ENCODE measurements at regions not wholly inside any gene's neighbourhood (a gene's known extent, or its start where the extent isn't known, plus 50 kb on each side); places are given as distances from the start of the nearest gene placed in this dataset.

GRCh38 chr5:167880420-167880819 lies 411.0 kb upstream of the WWC1 start:
- no peak for DNase-seq
- in situ Hi-C loops (cut with MboI; ENCODE audit: low pct_unique_long_range_greater_than_20kb, low sequenced_read_pairs), result no loop called here

GRCh38 chr5:167881041-167881440 lies 410.4 kb upstream of the WWC1 start:
- no peak for DNase-seq
- in situ Hi-C loops (cut with MboI; ENCODE audit: low pct_unique_long_range_greater_than_20kb, low sequenced_read_pairs), result no loop called here

- DNase-seq, result no peak
- in situ Hi-C loops (cut with MboI; ENCODE audit: low pct_unique_long_range_greater_than_20kb, low sequenced_read_pairs), result no loop called here
These were observed 405.2 kb upstream of the WWC1 start for GRCh38 chr5:167886196-167886595.

DNA sequence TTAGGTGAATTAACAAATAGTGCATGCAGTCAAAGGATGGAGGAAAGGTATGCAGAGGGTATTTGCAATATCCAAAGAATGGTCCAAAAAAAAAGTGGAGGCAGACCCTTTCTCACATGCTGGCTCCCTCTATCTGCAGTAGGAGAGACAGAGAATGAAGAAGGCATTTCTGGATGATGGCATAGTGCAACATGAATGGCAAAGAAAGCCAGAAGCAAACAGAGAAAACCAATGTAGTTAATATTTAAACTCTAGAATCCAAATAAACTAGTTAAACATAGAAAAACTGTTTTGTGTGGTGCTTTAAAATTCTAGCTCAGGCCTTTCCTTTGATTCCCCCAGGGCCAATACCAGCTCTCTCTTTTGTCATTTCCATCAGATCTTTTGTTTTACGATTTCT lies 403.1 kb upstream of the WWC1 start:
- no peak for DNase-seq
- in situ Hi-C loops (cut with MboI; ENCODE audit: low pct_unique_long_range_greater_than_20kb, low sequenced_read_pairs), result no loop called here

GRCh38 chr5:167889276-167889675 lies 402.2 kb upstream of the WWC1 start:
- in situ Hi-C loops (cut with MboI; ENCODE audit: low pct_unique_long_range_greater_than_20kb, low sequenced_read_pairs), result no loop called here
- no peak for DNase-seq

DNA sequence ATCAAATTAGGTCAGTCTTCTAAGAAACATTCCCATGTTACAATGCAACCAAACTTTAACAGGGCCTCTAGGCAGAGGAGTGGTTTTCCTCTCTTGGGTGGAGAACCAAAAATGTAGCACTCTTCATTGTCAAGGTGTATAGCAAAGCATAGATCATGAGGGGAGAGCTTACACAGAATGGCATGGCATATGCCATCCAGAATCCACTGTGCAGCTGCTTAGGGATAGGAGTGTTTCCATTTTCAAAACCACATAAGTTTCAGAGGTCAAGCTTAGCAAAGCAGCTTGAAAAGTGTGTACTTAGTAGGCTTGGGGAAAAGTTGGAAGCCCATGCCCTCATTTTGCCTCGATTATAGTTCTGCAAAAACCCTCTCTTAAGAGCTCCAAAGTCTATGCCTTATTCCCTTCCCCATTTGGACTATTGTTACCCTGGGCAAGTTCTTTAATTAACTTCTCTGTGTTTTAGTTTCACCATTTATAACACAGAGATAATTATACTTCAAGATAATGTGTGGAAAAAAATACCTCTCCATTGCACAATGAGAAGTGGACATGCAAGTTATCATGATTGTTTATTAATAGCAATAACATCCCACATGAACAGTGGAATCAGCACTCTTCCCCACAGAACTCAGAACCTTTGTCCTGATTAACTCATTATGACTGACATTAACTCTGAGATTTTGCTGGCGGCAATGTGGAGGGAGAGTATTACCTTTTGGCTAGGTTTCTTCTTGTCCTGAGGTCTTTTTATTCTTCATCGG lies 398.9 kb upstream of the WWC1 start:
- in situ Hi-C loops (cut with MboI; ENCODE audit: low pct_unique_long_range_greater_than_20kb, low sequenced_read_pairs), result no loop called here
- no peak for DNase-seq

- in situ Hi-C loops (cut with MboI; ENCODE audit: low pct_unique_long_range_greater_than_20kb, low sequenced_read_pairs), result no loop called here
- DNase-seq, result no peak
These were observed 398.2 kb upstream of the WWC1 start for GRCh38 chr5:167893271-167893670.

- no peak for DNase-seq
- in situ Hi-C loops (cut with MboI; ENCODE audit: low pct_unique_long_range_greater_than_20kb, low sequenced_read_pairs), result no loop called here
These were observed 396.6 kb upstream of the WWC1 start for GRCh38 chr5:167894631-167895472.

DNA sequence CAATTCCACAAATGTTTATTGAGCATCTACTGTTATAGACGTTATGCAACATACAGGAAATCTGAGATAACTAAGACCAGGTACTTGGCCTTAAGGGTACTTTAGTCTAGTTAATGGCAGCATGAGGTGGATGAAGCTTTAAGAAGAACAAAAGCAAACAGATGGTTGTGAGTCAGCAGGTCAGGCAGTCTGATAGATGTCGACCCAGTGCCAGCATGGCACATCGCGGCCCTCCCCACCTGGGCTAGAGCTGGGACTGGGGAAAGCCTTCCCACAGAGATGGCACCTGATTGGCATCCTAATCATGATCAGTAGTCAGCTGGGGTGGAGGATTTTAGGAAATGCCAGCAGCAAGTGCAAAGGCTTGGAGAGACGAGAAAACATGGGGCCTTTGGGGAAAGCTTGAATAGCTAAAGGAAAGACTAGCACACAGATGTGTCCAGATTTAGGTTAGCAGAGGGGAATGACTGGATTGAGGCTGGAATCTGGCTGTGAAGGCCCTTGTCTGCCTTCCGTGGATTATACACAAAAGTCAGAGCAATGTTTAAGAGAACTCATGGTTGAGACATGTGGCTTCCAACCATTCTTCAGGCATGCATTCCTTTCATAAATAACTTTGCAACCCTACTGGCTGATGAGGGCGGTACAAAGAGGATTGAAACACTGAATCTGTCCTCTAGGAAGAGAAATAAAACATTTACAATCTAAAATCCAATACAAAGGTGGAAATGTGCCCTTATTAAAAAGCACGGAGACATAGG lies 395.4 kb upstream of the WWC1 start:
- DNase-seq, result no peak
- in situ Hi-C loops (cut with MboI; ENCODE audit: low pct_unique_long_range_greater_than_20kb, low sequenced_read_pairs), result no loop called here

DNA sequence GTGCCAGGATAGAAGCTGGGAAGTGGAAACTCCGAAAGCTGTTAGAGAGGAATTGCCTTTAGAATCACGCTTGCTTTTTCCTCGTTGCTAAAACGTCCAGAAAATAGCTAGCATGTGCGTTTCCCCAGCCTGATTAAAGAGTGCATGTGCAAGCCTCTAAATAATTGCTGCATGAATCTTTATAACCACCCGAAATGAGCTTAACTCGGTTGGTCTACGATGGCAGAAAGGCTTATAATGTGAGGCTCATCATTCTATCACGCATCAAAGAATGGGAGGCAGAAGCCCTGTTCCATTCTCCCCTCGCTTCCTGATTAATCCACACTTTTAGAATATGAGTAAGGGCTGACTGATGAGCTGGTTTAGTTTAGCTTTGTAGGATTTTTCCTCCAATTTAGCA lies 394.6 kb upstream of the WWC1 start:
- no peak for DNase-seq
- in situ Hi-C loops (cut with MboI; ENCODE audit: low pct_unique_long_range_greater_than_20kb, low sequenced_read_pairs), result no loop called here

DNA sequence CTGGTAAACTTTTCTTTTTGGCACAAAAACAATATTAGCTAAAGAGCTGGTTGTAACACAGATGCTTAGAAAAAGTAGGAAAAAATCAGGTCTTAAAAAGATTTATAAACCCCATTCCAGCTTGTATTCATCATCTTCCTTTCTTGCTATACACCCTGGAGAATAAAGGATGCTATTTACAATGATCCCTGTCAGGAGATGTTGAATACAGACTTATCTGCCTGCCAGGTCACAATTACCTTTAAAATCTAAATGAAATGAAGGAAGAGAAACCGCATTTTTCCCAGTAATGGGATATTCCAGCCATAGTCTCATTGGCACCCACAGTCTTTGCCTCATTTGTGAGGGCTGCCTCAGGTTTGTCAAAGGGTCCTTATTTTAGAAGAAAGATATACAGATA lies 394.1 kb upstream of the WWC1 start:
- no peak for DNase-seq
- in situ Hi-C loops (cut with MboI; ENCODE audit: low pct_unique_long_range_greater_than_20kb, low sequenced_read_pairs), result no loop called here

DNA sequence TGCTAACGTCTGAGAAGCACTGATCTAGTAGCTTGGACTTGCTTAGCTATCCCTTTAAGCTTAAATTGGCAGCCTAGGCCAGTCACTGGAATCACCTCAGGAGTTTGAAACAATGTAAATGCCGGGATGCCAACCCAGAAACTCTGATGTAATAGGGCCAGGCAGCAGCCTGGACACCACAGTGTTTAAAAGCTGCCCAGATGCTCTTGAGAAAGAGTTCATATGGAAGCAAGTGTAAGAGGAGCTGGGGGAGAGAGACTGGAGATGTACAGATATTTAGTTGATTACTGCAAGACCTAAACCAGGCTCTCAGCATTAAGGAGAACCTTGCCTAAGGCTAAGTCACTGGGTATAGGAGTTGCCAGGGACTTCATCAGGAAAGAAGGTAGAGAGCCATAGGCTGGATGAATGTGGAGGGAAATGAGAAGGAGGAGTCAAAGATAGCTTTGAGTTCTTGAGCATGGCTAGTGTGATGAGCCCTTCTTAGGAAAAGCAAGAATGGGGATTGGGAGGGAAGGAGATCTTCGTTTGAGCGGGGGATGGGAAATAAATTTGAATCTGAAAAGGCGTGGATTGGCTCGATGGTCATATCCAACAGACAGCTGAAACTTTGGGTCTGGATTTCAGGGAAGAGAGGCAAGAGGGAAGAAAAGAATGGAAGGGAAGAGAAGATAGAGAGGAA lies 392.9 kb upstream of the WWC1 start:
- in situ Hi-C loops (cut with MboI; ENCODE audit: low pct_unique_long_range_greater_than_20kb, low sequenced_read_pairs), result no loop called here
- DNase-seq, result no peak

DNA sequence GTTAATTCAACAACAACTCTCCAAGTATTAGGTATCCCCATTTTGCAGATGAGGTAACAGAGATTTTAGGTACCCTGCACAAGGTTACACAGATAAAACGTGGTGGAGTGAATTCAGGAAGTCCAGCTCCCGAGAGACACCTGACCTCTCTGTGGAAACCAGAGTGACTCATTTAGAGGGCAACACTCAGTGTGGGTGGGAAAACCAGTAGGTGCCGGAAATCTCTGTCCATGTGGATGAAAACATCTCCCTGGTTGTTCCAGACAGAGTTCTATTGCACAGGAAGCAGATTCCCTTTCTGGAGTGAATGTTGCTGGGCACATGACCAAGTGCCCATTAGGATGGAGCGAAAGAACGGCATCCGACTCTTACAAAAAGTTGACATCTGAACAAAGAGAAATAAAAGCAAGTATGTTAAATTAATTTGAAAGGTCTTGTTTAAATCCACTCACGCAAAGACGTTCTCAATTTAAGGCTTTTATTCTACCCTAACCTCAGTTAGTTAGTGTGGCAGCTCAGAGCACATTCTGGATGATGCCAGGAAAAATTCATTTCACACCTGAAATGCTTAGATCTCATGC lies 391.9 kb upstream of the WWC1 start:
- DNase-seq, result no peak

DNA sequence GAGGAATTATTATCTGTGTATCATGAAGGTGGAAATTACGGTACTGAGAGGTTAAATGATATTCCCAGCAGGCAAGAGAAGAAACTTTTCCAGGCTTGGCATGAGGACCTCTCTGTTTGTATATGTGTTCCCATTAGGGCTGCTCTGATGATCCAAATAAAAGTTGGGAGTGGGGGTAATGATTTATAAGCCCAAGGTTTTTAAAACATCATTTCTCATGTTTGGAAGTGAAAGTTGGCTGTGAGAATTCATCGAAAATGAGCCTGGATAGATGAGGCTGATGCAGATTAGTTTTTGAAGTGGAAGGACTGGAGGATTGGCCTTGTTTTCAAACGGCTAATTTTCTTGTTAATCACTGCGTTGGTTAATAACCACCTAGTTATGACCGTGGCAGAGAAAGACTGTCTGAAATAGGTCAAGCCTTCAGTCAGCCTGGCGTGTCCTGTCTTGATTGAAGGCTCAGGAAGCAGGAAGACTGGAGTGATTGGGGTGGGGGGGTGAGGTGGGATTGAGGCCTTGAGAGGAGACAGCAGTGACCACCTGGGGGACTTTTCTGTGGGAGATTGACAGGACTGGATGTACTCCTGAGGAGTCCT lies 391.0 kb upstream of the WWC1 start:
- no peak for DNase-seq
- in situ Hi-C loops (cut with MboI; ENCODE audit: low pct_unique_long_range_greater_than_20kb, low sequenced_read_pairs), result no loop called here

More for the DNA sequence above, 391.9 kb upstream of the WWC1 start:
- in situ Hi-C loops (cut with MboI; ENCODE audit: low pct_unique_long_range_greater_than_20kb, low sequenced_read_pairs), result no loop called here

GRCh38 chr5:167902298-167902697 lies 389.1 kb upstream of the WWC1 start:
- in situ Hi-C loops (cut with MboI; ENCODE audit: low pct_unique_long_range_greater_than_20kb, low sequenced_read_pairs), result no loop called here
- no peak for DNase-seq

- in situ Hi-C loops (cut with MboI; ENCODE audit: low pct_unique_long_range_greater_than_20kb, low sequenced_read_pairs), result no loop called here
- DNase-seq, result no peak
These were observed 388.2 kb upstream of the WWC1 start for GRCh38 chr5:167903243-167903642.

DNA sequence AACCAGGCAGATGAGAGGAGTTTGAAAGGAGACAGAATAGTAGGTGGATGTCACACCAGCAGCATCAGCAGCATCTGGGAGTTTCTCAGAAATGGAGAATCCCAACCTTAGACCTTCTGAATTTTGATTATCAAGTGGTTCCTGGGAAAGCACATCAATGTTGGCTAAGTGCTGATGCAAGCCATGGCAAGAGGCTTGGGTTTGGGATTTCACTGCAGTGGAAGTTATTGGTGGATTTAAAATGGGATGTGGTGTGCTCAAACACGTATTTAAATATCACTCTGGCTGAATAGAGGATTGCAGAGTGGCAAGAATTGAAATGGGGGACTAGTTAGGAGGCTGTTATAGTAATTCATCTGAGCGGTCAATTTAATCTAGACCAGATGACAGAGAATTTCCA lies 387.8 kb upstream of the WWC1 start:
- in situ Hi-C loops (cut with MboI; ENCODE audit: low pct_unique_long_range_greater_than_20kb, low sequenced_read_pairs), result no loop called here
- DNase-seq, result no peak

DNA sequence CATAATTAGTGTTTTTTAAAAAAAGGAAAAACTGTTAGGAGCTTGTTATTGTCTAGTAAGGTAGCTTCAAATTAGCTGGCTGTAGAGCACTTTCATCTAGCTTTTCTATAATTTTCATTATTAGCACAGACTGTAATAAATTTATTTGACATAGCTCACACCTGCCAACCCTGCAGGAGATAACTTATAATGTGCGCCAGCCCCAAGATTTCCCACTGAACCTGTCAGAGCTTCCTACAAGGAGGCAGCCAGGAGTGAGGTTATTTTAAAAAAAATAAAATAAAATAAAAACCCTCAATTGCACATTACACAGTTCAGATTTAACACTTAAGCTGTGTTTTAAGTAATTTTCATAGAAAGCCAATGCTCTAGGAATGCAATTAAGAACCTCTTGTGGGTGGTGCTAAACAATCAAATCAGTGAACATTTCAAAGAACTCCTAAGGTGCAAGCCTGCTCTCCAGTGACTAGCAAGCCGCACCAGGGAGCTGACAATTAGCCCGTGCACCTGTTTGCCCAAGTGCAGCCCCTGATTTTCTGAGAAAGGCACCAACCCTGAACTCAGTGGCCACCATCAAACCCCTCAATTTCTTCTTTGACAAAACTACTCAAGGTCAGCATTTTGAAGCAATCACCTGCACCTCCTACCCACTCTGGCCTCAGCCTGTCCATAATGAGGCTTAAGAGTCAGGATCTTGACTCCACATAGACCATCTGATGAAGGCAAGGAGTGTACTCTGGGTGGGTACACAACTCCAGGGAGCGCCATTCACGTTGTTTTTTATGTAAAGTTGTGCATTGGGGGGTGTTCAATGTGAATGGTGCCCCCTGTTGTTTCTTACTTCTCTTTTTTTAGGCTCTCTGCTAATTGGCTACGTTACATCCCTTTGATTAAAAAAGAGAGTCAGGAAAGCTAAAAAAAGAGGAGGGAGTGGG lies 385.3 kb upstream of the WWC1 start:
- no peak for DNase-seq
- in situ Hi-C loops (cut with MboI; ENCODE audit: low pct_unique_long_range_greater_than_20kb, low sequenced_read_pairs), result no loop called here

All from KBM-7 (cell line).